ENCODE measurements at regions not wholly inside any gene's neighbourhood (a gene's known extent, or its start where the extent isn't known, plus 50 kb on each side); places are given as distances from the start of the nearest gene placed in this dataset.

GRCh38 chr19:32098968-32099367 lies 246.4 kb upstream of the ZNF507 start:
- TF ChIP-seq CTCF (IDR thresholded peaks at IDR 0.05; ENCODE audit: control extremely low read depth in 1 of 3, insufficient read depth in 1 of 3, low read depth in 1 of 3, low read length in 3 of 3) = no peak
- no peak for TF ChIP-seq ZNF274 (IDR thresholded peaks at IDR 0.05; ENCODE audit: borderline replicate concordance, extremely low read depth, low read length)
- no peak for TF ChIP-seq JUN (IDR thresholded peaks at IDR 0.05; ENCODE audit: low read depth, low read length)
- TF ChIP-seq EP300 (IDR thresholded peaks at IDR 0.05; ENCODE audit: borderline replicate concordance in 1 of 2, low read depth in 2 of 2, low read length in 2 of 2) = no peak
- TF ChIP-seq EZH2 (IDR thresholded peaks at IDR 0.05; ENCODE audit: low read depth, low read length, severe bottlenecking) = no peak
- TF ChIP-seq EGR1 (IDR thresholded peaks at IDR 0.05; ENCODE audit: borderline replicate concordance, low read depth, low read length) = no peak
- TF ChIP-seq RBBP5 (IDR thresholded peaks at IDR 0.05; ENCODE audit: borderline replicate concordance, low read depth, low read length) = no peak
- TF ChIP-seq NANOG (IDR thresholded peaks at IDR 0.05; ENCODE audit: insufficient read depth, low read depth, low read length, poor library complexity, severe bottlenecking) = no peak
- TF ChIP-seq POLR2AphosphoS5 (IDR thresholded peaks at IDR 0.05; ENCODE audit: low read depth, low read length) = no peak
